HG02678 (cell line): ENCODE measurements at regions not wholly inside any gene's neighbourhood (a gene's known extent, or its start where the extent isn't known, plus 50 kb on each side); places are given as distances from the start of the nearest gene placed in this dataset.
"Not testable (repeated sequence)": the region's sequence is repeated elsewhere in the genome, so short reads cannot be mapped to it uniquely, and the experiment has no call there.

Experiments used
- ATAC-seq: cut with Tn5 transposase; IDR thresholded peaks from one replicate; pipeline ENCODE4 v1.9.1; 2021; ENCODE audit warnings: mild to moderate bottlenecking, moderate library complexity; ENCODE audit not compliant: unreplicated experiment

DNA sequence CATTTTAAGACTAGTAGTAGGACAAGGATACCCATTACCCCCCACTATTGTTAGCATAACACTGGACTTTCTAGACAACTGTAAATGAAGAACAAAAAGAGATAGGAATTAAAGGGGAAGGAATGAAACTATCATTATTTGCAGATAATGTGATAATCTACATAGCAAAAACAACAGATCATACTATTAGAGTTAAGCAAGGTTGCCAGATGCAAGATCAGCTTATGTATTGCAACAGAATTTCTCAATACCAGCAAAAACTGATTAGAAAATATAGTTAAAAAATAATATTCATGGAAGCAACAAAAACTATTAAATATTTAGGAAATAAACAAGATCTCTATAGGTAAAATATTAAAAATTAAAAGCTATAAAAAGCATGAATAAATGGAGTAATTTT, 194.4 kb upstream of the SPRED2 start:
- ATAC-seq: no peak

DNA sequence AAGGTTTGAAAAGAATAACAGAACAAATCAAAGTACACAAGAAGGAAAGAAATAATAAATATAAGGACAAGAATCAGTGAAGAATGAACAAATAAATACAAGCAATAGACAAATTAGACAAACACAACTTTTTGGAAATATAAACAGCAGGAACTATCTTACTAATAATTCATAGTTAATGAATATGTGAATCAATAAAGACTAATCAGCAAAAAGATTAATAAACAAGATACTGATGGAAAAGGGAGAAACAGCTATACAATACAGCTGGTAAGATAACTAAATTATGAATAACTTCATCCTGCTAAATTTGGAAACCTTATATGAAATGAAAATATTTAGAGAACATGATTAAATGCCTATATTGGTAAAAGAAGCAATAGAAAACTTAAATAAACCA, 193.6 kb upstream of the SPRED2 start:
- ATAC-seq: no peak

GRCh38 chr2:65622951-65623535, 190.6 kb upstream of the SPRED2 start:
- no peak for ATAC-seq

GRCh38 chr2:65622499-65622898, 190.1 kb upstream of the SPRED2 start:
- no peak for ATAC-seq

- no peak for ATAC-seq
Measured at GRCh38 chr2:65620524-65620923, 188.1 kb upstream of the SPRED2 start.

DNA sequence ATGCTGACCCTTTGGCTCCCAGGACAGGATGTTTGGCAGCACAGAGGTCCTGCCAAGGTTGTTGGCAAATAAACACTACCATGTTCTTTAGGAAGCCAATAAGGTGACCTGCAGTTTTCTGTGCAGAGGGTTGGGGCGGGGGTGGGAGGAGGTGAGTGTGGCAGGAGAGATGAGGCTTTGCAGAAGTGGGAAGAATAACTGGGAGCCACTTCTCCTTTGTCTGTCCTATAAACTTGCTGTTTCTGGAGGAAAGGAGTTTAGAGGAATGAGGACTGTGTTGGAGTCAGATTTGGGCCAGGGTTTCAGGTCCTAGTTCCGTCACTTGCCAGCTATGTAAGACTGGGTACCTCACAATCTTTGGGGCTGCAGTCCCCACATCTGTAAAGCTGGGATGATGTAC, 187.6 kb upstream of the SPRED2 start:
- ATAC-seq: no peak

GRCh38 chr2:65615602-65616001, 183.2 kb upstream of the SPRED2 start:
- no peak for ATAC-seq

GRCh38 chr2:65613968-65614555, 181.7 kb upstream of the SPRED2 start:
- ATAC-seq: no peak

- ATAC-seq: no peak
Measured at GRCh38 chr2:65611488-65611887, 179.1 kb upstream of the SPRED2 start.

GRCh38 chr2:65608916-65609315, 176.5 kb upstream of the SPRED2 start:
- ATAC-seq: no peak

DNA sequence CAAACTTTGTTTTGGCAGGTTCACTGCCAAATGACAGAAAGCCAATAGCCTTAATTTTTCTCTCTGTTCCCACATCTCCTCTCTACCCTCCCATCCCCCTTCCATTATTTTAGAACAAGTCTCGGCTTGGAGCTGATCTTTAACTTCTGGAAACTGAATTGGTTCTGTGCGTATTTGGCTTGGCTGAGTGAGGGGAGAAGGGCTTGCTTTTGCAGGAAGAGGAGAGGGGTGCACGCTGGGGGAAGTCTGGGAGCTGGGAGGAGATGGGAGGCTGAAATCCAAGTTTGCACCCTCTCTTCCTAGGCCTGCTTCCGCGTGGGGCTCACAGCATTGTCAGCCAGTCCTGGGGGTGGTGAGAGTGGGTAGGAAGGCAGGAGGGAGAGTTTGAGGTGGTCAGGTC, 176.1 kb upstream of the SPRED2 start:
- no peak for ATAC-seq

GRCh38 chr2:65607662-65608305, 175.4 kb upstream of the SPRED2 start:
- no peak for ATAC-seq

- ATAC-seq: peak; percentile 25
Measured at GRCh38 chr2:65605743-65606058, 173.3 kb upstream of the SPRED2 start.

GRCh38 chr2:65605058-65605742, 172.8 kb upstream of the SPRED2 start:
- no peak for ATAC-seq

GRCh38 chr2:65604246-65604645, 171.8 kb upstream of the SPRED2 start:
- ATAC-seq: no peak

GRCh38 chr2:65602603-65603235, 170.3 kb upstream of the SPRED2 start:
- ATAC-seq: no peak

DNA sequence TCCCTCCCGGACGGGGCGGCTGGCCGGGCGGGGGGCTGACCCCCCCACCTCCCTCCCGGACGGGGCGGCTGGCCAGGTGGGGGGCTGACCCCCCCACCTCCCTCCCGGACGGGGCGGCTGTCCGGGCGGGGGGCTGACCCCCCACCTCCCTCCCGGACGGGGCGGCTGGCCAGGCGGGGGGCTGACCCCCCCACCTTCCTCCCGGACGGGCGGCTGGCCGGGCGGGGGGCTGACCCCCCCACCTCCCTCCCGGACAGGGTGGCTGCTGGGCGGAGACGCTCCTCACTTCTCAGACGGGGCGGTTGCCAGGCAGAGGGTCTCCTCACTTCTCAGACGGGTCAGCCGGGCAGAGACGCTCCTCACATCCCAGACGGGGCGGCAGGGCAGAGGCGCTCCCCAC, 168.5 kb upstream of the SPRED2 start:
- not testable (repeated sequence) for ATAC-seq

DNA sequence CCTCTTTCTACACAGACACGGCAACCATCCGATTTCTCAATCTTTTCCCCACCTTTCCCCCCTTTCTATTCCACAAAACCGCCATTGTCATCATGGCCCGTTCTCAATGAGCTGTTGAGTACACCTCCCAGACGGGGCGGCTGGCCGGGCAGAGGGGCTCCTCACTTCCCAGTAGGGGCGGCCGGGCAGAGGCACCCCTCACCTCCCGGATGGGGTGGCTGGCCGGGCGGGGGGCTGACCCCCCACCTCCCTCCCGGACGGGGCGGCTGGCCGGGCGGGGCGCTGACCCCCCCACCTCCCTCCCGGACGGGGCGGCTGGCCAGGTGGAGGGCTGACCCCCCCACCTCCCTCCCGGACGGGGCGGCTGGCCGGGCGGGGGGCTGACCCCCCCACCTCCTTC, 168.0 kb upstream of the SPRED2 start:
- not testable (repeated sequence) for ATAC-seq

GRCh38 chr2:65599693-65600092, 167.3 kb upstream of the SPRED2 start:
- ATAC-seq: no peak

- ATAC-seq: no peak
Measured at GRCh38 chr2:65598996-65599395, 166.6 kb upstream of the SPRED2 start.

DNA sequence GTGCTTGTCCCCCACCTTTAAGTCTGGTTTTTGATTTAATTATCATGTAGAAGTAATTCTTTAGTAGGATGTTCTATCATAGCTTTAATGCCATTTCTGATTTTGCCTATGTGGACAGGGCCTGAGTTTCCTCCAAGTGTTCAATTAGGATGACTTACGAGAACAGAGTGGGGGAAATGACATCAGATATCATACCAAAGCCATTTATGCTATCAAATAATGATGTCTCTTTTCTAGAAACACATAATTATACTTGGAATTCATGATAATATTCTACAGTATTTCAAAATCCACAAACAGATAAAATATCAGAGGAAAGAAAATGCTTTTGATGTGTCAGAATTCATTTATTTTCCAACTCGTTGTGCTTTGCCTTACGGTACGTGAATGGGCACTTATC, 165.9 kb upstream of the SPRED2 start:
- no peak for ATAC-seq

- no peak for ATAC-seq
Measured at GRCh38 chr2:65595630-65596029, 163.2 kb upstream of the SPRED2 start.
